Osteoblast (primary cell): ENCODE measurements at regions not wholly inside any gene's neighbourhood (a gene's known extent, or its start where the extent isn't known, plus 50 kb on each side); places are given as distances from the start of the nearest gene placed in this dataset.

Source experiments
- DNase-seq: peaks from one replicate; pipeline ENCODE4 v3.0.0; 2011; ENCODE audit warnings: low spot score, mixed read lengths; ENCODE audit not compliant: insufficient read length; ENCODE audit errors: missing footprints
- H2AFZ ChIP-seq: 2 replicates; pipeline ENCODE4 v1.6.0; 2011; ENCODE audit warnings: mild to moderate bottlenecking, low read length
- H3K27ac ChIP-seq: 2 replicates; pipeline ENCODE4 v1.5.1; 2011; ENCODE audit warnings: mild to moderate bottlenecking, low read depth, low read length, moderate library complexity
- H3K27me3 ChIP-seq: 2 replicates; pipeline ENCODE4 v1.6.0; 2012; ENCODE audit warnings: mild to moderate bottlenecking, control low read depth, inconsistent platforms, low read length, moderate library complexity; ENCODE audit not compliant: insufficient read depth
- H3K36me3 ChIP-seq: 2 replicates; pipeline ENCODE4 v1.5.1; 2011; ENCODE audit warnings: mild to moderate bottlenecking, low read length, control low read depth, moderate library complexity; ENCODE audit not compliant: insufficient read depth
- H3K4me1 ChIP-seq: 2 replicates; pipeline ENCODE4 v1.5.1; 2011; ENCODE audit warnings: mild to moderate bottlenecking, low read length, control low read depth, moderate library complexity; ENCODE audit not compliant: insufficient read depth
- H3K4me2 ChIP-seq: 2 replicates; pipeline ENCODE4 v1.6.0; 2011; ENCODE audit warnings: mild to moderate bottlenecking, low read length; ENCODE audit not compliant: insufficient read depth
- H3K4me3 ChIP-seq: fragments of 200-600 bp; sonication (generic); 3 replicates; pipeline ENCODE4 v1.5.1; 2012; ENCODE audit warnings: mild to moderate bottlenecking, low read length, inconsistent platforms; ENCODE audit not compliant: insufficient read depth
- H3K79me2 ChIP-seq: 2 replicates; pipeline ENCODE4 v1.6.0; 2012; ENCODE audit warnings: mild to moderate bottlenecking, low read length, control low read depth, inconsistent platforms; ENCODE audit not compliant: insufficient read depth
- H3K9me3 ChIP-seq: 2 replicates; pipeline ENCODE4 v1.5.1; 2011; ENCODE audit warnings: low read depth, low read length, control low read depth
- H4K20me1 ChIP-seq: 2 replicates; pipeline ENCODE4 v1.6.0; 2012; ENCODE audit warnings: mild to moderate bottlenecking, low read length, control low read depth; ENCODE audit not compliant: insufficient read depth
- TF ChIP-seq, protein P1 (sequence below): IDR thresholded peaks from 2 replicates; pipeline ENCODE4 v1.5.1; 2011; ENCODE audit warnings: mild to moderate bottlenecking, low read depth, low read length, moderate library complexity; ENCODE audit errors: extremely low read depth

DNA sequence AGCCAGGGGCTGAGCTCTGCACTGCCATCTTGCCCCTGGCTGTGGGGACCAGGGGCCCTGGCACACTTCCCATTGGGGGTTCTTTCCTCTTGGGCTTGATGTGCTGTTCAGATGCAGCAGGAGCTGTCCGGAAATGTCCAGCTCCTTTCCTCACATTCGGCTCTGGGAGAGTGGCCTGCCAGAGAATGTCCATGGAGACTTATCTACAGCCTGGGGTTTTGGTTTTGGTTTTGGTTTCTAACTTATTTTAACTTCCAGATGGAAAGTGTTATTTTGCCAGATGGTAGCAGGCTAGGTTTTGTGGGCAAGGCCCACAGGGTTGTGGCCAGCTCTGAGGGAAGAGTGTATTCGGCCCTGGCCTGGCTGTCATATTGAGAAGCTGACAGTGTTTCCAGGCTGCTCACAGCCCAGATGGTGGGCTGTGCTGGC, 177.3 kb downstream of the ANKRD30B start:
- no peak overlapping the region for H3K27ac ChIP-seq
- H3K27me3 ChIP-seq: no peaks in the 10 kb centered on the region
- no peak overlapping the region for H3K4me3 ChIP-seq
- peak overlapping the region; percentile 44 for H2AFZ ChIP-seq
- TF ChIP-seq, protein P1, sequence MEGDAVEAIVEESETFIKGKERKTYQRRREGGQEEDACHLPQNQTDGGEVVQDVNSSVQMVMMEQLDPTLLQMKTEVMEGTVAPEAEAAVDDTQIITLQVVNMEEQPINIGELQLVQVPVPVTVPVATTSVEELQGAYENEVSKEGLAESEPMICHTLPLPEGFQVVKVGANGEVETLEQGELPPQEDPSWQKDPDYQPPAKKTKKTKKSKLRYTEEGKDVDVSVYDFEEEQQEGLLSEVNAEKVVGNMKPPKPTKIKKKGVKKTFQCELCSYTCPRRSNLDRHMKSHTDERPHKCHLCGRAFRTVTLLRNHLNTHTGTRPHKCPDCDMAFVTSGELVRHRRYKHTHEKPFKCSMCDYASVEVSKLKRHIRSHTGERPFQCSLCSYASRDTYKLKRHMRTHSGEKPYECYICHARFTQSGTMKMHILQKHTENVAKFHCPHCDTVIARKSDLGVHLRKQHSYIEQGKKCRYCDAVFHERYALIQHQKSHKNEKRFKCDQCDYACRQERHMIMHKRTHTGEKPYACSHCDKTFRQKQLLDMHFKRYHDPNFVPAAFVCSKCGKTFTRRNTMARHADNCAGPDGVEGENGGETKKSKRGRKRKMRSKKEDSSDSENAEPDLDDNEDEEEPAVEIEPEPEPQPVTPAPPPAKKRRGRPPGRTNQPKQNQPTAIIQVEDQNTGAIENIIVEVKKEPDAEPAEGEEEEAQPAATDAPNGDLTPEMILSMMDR: no peak
- H3K4me1 ChIP-seq: peaks cover 16% of the 10 kb centered on the region
- H3K4me2 ChIP-seq: peak overlapping the region; percentile 20
- H3K36me3 ChIP-seq: no peaks in the 10 kb centered on the region
- H3K79me2 ChIP-seq: no peaks in the 10 kb centered on the region
- peak; percentile 91 for DNase-seq
- H3K9me3 ChIP-seq: no peaks in the 10 kb centered on the region
- H4K20me1 ChIP-seq: no peaks in the 10 kb centered on the region

DNA sequence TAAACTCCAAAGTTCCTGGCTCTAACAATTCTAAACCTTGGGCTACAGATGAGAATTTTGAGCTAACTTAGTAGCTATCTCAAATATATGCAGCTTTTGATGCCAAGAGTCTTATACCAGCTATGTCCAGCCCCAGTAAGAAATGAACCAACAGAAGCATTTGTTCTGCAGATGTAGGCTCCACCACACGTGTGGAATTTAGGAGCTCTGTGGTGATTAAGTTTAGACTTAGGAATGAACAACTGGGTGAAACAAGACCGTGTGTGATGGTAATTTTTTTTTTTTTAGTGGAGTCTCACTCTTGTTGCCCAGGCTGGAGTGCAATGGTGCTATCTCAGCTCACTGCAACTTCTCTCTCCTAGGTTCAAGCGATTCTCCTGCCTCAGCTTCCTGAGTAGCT, 179.7 kb downstream of the ANKRD30B start:
- Histone ChIP-seq H3K36me3 (no peaks in the 10 kb centered on the region), H3K27ac (no peak overlapping the region), H3K4me1 (peaks cover 16% of the 10 kb centered on the region), H3K9me3 (no peaks in the 10 kb centered on the region), H2AFZ (no peak overlapping the region), H3K27me3 (no peaks in the 10 kb centered on the region), H4K20me1 (no peaks in the 10 kb centered on the region), H3K4me3 (no peak overlapping the region), H3K79me2 (no peaks in the 10 kb centered on the region), H3K4me2 (no peak overlapping the region)
- TF ChIP-seq, protein P1: no peak
- DNase-seq: no peak

DNA sequence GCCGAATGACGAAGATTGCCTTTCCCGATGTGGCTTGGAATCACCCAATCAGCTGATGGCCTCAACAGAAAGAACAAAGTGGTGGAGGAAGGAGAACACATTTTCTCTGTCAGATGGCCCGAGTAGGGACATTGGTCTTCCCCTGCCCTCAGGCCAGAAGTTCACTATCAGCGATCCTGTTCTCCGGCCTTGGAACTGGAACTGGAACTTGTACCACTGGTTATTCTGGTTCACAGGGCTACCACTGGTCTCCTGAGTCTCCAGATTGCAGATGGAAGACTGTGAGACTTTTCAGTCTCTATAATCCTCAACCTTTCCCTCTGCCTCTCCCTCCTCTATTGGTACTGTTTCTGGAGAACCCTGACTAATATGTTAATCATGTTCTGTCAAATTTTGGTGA, 180.4 kb downstream of the ANKRD30B start:
- no peaks in the 10 kb centered on the region for H3K9me3 ChIP-seq
- H3K79me2 ChIP-seq: no peaks in the 10 kb centered on the region
- no peaks in the 10 kb centered on the region for H3K27me3 ChIP-seq
- H3K4me1 ChIP-seq: peaks cover 16% of the 10 kb centered on the region
- H4K20me1 ChIP-seq: no peaks in the 10 kb centered on the region
- no peak overlapping the region for H3K4me3 ChIP-seq
- H3K36me3 ChIP-seq: no peaks in the 10 kb centered on the region
- TF ChIP-seq, protein P1: no peak
- no peak overlapping the region for H2AFZ ChIP-seq
- no peak overlapping the region for H3K27ac ChIP-seq
- no peak overlapping the region for H3K4me2 ChIP-seq
- DNase-seq: peak; percentile 83

DNA sequence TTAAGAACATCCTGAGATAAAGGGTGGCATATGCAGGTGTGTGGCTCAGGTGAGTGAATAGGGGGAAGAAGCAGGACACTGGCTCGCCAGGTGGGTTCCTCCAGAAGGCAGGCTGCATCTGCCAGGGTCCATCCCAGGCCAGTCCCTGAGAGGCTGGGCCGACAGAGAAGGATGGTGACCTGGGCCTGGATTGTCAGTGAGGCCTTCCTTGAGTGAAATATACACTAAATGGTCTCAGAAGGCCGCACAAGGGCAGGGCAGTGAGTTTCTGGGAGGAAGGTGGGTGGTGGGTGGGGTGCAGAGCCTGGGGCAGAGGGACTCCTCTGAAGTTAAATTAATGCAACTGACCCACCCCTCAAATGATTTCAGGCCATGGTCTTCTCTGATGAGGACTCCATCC, 182.1 kb downstream of the ANKRD30B start:
- Histone ChIP-seq H4K20me1 (no peaks in the 10 kb centered on the region), H3K27ac (no peak overlapping the region), H3K4me1 (peaks cover 4% of the 10 kb centered on the region), H3K27me3 (no peaks in the 10 kb centered on the region), H2AFZ (no peak overlapping the region), H3K79me2 (no peaks in the 10 kb centered on the region), H3K9me3 (no peaks in the 10 kb centered on the region), H3K36me3 (no peaks in the 10 kb centered on the region), H3K4me2 (no peak overlapping the region), H3K4me3 (no peak overlapping the region)
- TF ChIP-seq, protein P1: no peak
- no peak for DNase-seq
